SK-N-SH (cell line): ENCODE measurements at regions not wholly inside any gene's neighbourhood (a gene's known extent, or its start where the extent isn't known, plus 50 kb on each side); places are given as distances from the start of the nearest gene placed in this dataset.

Source experiments
- PBX3 ChIP-seq: IDR thresholded peaks from 2 replicates; pipeline ENCODE4; 2012
- RAD21 ChIP-seq: IDR thresholded peaks from 2 replicates; pipeline ENCODE4 v1.6.1; 2012; ENCODE audit warnings: mild to moderate bottlenecking, low read length
- SIN3A ChIP-seq: IDR thresholded peaks from 2 replicates; pipeline ENCODE4 v1.6.1; 2012; ENCODE audit warnings: low read depth, mild to moderate bottlenecking, low read length, moderate library complexity, borderline replicate concordance
- YY1 ChIP-seq: IDR thresholded peaks from 2 replicates; pipeline ENCODE4 v1.4.0; 2012; ENCODE audit warnings: low read depth, mild to moderate bottlenecking
- TF ChIP-seq, protein P1 (sequence below): IDR thresholded peaks from 2 replicates; pipeline ENCODE4 v1.4.0; 2012; ENCODE audit warnings: low read depth, borderline replicate concordance
- TF ChIP-seq, protein P2 (sequence below): fragments of 200-600 bp; sonication (generic); IDR thresholded peaks from 2 replicates; pipeline ENCODE4 v1.6.1; 2017; ENCODE audit warnings: antibody characterized with exemption, mild to moderate bottlenecking, moderate library complexity
- TF ChIP-seq, protein P3 (sequence below): IDR thresholded peaks from 2 replicates; pipeline ENCODE4 v1.4.0; 2012; ENCODE audit warnings: low read depth, borderline replicate concordance

- TF ChIP-seq, protein P1, sequence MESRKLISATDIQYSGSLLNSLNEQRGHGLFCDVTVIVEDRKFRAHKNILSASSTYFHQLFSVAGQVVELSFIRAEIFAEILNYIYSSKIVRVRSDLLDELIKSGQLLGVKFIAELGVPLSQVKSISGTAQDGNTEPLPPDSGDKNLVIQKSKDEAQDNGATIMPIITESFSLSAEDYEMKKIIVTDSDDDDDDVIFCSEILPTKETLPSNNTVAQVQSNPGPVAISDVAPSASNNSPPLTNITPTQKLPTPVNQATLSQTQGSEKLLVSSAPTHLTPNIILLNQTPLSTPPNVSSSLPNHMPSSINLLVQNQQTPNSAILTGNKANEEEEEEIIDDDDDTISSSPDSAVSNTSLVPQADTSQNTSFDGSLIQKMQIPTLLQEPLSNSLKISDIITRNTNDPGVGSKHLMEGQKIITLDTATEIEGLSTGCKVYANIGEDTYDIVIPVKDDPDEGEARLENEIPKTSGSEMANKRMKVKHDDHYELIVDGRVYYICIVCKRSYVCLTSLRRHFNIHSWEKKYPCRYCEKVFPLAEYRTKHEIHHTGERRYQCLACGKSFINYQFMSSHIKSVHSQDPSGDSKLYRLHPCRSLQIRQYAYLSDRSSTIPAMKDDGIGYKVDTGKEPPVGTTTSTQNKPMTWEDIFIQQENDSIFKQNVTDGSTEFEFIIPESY: no peak
- TF ChIP-seq, protein P2, sequence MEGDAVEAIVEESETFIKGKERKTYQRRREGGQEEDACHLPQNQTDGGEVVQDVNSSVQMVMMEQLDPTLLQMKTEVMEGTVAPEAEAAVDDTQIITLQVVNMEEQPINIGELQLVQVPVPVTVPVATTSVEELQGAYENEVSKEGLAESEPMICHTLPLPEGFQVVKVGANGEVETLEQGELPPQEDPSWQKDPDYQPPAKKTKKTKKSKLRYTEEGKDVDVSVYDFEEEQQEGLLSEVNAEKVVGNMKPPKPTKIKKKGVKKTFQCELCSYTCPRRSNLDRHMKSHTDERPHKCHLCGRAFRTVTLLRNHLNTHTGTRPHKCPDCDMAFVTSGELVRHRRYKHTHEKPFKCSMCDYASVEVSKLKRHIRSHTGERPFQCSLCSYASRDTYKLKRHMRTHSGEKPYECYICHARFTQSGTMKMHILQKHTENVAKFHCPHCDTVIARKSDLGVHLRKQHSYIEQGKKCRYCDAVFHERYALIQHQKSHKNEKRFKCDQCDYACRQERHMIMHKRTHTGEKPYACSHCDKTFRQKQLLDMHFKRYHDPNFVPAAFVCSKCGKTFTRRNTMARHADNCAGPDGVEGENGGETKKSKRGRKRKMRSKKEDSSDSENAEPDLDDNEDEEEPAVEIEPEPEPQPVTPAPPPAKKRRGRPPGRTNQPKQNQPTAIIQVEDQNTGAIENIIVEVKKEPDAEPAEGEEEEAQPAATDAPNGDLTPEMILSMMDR: no peak
- no peak for TF ChIP-seq SIN3A
- no peak for TF ChIP-seq RAD21
- TF ChIP-seq PBX3: 0 out of 2 replicates have a peak, but pooled peaks have one; percentile 20
- TF ChIP-seq YY1: no peak
- TF ChIP-seq, protein P3, sequence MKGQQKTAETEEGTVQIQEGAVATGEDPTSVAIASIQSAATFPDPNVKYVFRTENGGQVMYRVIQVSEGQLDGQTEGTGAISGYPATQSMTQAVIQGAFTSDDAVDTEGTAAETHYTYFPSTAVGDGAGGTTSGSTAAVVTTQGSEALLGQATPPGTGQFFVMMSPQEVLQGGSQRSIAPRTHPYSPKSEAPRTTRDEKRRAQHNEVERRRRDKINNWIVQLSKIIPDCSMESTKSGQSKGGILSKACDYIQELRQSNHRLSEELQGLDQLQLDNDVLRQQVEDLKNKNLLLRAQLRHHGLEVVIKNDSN: no peak
These were observed 290.9 kb upstream of the RGMB start for GRCh38 chr5:98482321-98483300.
